NCI-H1105 treated with DMSO at 0.1 percent for 48 hours (cell line): ENCODE measurements at regions not wholly inside any gene's neighbourhood (a gene's known extent, or its start where the extent isn't known, plus 50 kb on each side); places are given as distances from the start of the nearest gene placed in this dataset.
"Not testable (repeated sequence)": the region's sequence is repeated elsewhere in the genome, so short reads cannot be mapped to it uniquely, and the experiment has no call there.

ENCODE experiments used
- DNase-seq: peaks from one replicate; lab custom pipeline; 2025; lab: John Stamatoyannopoulos, UW

GRCh38 chr15:38002883-38003477 lies 68.5 kb downstream of the TMCO5A start:
- peak; percentile 3 for DNase-seq

DNA sequence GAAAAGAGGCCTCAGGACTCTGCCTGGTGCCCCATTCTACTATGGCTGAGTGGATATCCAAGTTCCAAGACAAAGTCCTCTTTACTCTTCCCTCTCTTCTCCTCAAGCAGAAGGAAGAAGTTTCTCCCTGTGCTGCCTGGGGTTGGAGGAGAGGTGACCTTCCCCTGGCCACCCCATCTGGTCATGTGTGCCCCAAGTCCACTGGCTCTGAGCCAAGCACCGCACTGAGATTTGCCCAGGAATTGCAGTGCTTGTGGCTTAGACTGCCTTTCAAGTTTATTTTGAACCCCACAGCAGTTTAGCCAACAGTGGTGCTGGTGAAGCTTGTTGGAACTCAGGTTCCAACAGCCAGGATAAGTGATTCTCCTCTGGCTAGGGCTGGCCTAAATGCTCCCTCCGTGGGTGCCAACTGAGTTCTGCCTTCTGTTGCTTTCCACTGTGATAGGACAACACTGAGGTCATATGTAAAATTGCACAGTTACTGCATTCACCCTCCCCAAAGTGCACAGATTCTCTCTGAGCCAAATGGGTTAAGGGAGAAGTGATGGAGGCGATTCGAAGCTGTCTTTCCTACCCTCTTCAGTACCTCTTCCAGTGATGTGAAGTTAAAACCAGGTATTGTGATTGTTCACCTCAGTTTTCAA lies 69.9 kb downstream of the TMCO5A start:
- DNase-seq = no peak

DNA sequence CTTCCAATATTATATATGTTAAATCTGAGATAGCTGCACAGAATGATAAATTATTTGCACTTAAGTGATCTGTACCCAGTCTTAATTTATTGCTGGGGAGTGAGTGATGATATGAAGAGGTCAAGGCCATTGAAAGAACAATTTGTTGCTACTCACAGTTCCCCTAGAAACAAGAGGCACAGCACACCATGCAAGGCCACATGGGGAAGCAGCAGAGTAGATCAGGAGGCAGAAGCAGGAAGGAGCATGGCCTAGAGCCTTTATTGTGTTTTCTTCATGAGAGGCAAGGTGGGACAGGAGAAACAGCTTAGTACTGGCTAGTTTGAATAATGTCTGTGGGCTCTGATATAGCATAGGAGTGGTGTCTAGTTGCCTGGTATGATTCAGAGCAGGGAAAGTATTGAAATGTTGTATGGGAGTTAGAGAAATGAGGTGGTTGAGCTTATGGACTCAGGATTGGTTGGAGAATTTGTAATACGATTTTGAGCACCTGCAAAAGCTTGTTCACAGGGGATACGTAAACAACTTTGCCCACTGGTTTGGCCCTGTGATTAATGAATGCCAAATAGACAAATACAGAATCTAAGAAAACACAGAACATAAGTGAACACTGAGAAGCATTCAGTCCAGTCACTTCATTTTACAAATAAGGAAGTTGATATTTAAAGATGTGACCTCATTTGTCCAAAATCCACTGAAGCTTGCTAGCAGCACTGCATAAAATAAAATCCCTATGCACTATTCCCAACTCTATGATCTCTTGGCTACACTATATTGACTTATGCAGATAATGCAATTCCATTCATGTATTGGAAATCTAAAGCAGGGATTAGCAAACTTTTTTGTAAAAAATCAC lies 71.7 kb downstream of the TMCO5A start:
- DNase-seq = no peak

DNA sequence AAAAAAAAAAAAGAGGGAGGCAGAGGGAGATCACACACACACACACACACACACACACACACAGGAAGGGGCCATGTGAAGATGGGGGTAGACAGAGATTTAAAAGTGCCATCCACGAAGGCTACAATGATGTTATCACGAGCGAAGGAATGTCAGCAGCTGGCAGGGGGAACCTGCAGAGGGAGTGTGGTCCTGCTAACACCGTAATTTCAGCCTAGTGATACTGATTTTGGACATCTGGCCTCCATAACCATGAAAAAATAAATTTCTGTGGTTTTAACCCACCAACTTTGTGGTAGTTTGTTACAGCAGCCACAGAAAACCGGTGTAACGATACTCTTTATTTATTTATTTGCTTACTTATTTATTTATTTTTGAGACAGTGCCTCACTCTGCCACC lies 76.0 kb downstream of the TMCO5A start:
- DNase-seq = no peak

- no peak for DNase-seq
Observed at GRCh38 chr15:38012894-38013293, 78.5 kb downstream of the TMCO5A start.

- DNase-seq = no peak
Observed at GRCh38 chr15:38017721-38018120, 83.3 kb downstream of the TMCO5A start.

GRCh38 chr15:38019066-38019465 lies 84.6 kb downstream of the TMCO5A start:
- no peak for DNase-seq

- DNase-seq = no peak
Observed at GRCh38 chr15:38021259-38021658, 86.8 kb downstream of the TMCO5A start.

DNA sequence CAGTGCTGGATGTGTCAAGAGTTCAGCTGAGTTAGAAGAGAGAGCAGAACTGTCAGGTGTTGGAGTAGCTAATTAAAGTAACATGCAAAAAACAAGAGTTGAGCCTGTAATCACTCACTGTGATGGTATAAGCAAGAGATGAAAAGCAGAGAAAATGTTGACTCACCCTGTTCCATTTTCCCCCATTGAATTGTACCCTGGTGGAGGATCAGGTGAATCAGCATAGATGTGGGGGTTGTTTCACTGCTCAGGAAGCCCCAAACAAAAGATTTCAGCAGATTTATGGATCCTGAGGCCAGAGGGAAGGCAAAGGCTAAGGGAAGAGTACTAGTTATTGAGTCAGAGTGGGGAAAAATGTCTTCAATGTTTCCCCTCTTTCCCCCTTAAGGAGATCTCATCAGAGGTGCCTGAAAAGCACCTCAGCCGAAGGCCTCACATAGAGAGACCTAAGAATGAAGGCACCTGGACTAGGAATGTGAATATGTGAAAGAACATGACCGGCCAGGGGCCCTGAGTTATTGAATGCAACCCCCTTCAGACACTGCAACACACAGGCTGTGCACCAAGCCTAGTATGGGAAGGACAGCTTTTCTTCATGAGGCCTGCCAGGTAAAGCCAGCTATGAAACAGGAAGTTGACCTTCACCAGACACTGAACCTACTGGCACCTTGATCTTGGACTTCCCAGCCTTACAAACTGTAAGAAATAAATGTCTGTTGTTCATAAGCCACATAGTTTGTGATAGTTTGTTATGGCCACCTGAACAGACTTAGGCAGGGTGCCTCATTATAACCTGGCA lies 90.1 kb downstream of the TMCO5A start:
- DNase-seq = no peak

DNA sequence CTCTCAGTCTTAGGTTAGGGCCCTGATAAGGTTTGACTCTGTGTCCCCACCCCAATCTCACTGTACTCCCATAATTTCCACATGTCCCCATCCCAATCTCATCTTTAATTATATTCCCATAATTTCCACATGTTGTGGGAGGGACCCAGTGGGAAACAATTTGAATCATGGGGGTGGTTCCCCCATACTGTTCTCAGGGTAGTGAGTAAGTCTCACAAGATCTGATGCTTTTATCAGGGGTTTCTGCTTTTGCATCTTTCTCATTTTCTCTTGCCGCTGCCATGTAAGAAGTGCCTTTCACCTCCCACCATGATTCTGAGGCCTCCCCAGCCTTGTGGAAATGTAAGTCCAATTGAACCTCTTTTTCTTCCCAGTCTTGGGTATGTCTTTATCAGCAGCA lies 91.2 kb downstream of the TMCO5A start:
- DNase-seq = not testable (repeated sequence)

DNA sequence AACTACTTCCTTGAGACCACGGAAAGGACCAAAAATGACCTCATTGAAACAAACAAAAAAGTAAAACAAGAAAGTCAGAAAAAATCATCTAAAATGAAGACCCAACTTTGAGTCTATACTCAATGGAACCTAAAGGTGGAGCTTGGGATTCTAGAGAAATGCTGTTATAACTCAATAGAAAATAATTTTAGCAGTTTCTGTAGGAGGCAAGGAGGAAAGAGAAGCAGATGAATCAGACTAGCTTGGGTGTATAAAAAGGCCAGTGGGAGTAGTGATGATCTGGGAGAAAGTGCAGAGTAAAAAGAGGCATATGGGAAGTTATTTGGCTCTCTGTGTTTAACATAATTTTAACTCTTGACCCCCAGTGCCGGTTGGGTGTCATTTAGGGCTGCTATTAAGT lies 94.4 kb downstream of the TMCO5A start:
- DNase-seq = no peak

DNA sequence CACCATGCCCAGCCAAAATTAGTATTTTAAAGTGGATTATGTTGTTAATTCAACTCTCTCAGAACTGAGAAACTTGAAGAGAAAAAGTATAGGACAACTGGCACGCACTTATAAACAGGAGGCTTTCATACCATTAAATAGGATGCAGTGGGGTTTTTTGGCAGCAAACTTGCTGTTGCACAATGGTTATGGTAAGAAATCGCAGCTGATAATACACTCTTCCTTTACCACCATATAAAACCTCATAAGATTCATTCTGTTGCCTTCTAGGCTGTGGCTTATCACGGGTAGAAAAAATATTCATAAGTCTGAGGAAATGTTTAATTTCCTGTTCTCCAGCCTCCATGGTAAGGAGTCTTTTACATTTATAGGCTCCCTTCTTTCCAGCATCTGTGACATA lies 95.3 kb downstream of the TMCO5A start:
- no peak for DNase-seq

- no peak for DNase-seq
Observed at GRCh38 chr15:38030609-38031008, 96.2 kb downstream of the TMCO5A start.

DNA sequence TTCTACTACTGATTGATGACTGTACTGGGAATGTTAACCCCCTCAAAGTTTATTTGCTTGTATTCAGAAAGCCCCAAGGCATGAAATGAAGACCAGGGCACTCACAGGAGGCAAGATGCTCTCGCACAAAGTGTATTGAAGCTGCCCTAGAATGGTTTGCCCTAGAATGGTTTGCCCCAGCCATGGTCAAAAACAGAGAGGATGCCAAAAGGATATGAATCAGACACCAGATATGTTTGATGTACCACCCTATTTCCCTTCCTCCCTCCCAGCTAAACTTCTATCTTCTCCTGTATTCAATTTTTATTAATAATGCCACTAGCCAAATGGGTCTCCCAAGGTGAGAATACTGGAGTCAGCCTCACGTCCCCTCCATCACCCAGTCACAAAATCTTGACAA lies 101.3 kb downstream of the TMCO5A start:
- DNase-seq = no peak

GRCh38 chr15:38036790-38037338 lies 102.4 kb downstream of the TMCO5A start:
- no peak for DNase-seq

GRCh38 chr15:38038659-38039442 lies 104.4 kb downstream of the TMCO5A start:
- DNase-seq = no peak

DNA sequence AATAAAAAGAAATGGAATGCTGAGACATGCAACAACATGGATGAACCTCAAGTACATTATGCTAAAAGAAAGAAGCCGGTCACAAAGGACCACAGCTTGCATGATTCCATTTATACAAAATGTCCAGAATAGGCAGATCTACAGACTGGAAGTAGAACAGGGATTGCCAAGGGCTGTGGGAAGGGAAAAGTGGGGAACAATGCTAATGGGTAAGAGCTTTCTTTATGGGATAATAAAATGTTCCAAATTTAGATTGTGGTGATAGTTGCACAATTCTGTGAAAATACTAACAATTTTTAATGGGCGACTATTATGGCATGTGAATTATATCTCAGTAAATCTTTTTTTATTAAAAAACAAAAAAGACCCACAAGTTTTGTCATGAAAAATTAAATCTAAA lies 106.2 kb downstream of the TMCO5A start:
- DNase-seq = no peak

DNA sequence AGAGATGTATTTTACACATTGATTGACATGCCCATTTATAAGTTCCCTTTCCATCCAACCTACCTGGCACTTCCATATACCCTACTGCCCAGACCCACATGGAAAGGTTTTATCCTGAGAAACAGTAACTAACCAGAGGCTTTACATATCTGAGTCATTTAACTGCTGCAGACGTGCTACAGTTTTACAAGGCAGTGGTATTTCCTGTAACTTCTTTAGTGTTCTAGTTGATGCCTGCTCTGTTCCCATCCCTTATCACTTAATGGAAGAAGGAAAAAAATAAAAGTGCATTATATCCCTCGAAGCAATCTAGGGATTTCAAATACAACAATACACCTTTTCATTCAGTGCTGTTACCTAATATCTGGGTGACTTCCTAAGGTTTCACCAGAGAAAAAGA lies 107.1 kb downstream of the TMCO5A start:
- no peak for DNase-seq

- no peak for DNase-seq
Observed at GRCh38 chr15:38042211-38042610, 107.8 kb downstream of the TMCO5A start.

- no peak for DNase-seq
Observed at GRCh38 chr15:38042707-38043445, 108.4 kb downstream of the TMCO5A start.
